ENCODE measurements at regions not wholly inside any gene's neighbourhood (a gene's known extent, or its start where the extent isn't known, plus 50 kb on each side); places are given as distances from the start of the nearest gene placed in this dataset.

DNA sequence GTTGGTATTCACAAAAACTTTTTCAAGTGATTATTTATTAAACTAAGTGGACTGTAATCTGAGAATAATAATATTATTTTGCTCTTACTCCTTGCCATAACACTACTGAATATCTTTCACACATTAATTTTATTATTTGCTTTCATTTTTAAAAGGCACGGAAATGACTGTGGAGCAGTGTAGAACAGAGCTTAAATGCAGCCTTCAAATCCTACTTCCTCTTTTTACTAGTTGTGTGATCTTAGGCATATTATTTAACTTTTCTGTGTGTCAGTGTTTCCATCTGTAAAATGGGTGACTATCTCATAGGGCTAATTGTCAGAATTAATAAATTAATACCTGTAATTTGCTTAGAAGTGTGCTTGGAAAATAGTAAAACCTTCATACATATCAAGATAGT lies 55.5 kb upstream of the SLC8A1 start:
- TF ChIP-seq, protein P1, sequence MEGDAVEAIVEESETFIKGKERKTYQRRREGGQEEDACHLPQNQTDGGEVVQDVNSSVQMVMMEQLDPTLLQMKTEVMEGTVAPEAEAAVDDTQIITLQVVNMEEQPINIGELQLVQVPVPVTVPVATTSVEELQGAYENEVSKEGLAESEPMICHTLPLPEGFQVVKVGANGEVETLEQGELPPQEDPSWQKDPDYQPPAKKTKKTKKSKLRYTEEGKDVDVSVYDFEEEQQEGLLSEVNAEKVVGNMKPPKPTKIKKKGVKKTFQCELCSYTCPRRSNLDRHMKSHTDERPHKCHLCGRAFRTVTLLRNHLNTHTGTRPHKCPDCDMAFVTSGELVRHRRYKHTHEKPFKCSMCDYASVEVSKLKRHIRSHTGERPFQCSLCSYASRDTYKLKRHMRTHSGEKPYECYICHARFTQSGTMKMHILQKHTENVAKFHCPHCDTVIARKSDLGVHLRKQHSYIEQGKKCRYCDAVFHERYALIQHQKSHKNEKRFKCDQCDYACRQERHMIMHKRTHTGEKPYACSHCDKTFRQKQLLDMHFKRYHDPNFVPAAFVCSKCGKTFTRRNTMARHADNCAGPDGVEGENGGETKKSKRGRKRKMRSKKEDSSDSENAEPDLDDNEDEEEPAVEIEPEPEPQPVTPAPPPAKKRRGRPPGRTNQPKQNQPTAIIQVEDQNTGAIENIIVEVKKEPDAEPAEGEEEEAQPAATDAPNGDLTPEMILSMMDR (IDR thresholded peaks at IDR 0.05) = no peak
- H3K27ac Mint-ChIP-seq (ENCODE audit: unreplicated experiment) = no peak overlapping the region
- no peak for DNase-seq (ENCODE audit: extremely low spot score, unreplicated experiment)
- H3K4me3 Mint-ChIP-seq (ENCODE audit: unreplicated experiment) = no peak overlapping the region
- no peaks in the 10 kb centered on the region for H3K9me3 Mint-ChIP-seq (ENCODE audit: unreplicated experiment)
- H3K27me3 Mint-ChIP-seq (ENCODE audit: unreplicated experiment) = peaks cover 68% of the 10 kb centered on the region
- H3K36me3 Mint-ChIP-seq (ENCODE audit: unreplicated experiment) = no peaks in the 10 kb centered on the region
- peaks cover 5% of the 10 kb centered on the region for H3K4me1 Mint-ChIP-seq (ENCODE audit: unreplicated experiment)

DNA sequence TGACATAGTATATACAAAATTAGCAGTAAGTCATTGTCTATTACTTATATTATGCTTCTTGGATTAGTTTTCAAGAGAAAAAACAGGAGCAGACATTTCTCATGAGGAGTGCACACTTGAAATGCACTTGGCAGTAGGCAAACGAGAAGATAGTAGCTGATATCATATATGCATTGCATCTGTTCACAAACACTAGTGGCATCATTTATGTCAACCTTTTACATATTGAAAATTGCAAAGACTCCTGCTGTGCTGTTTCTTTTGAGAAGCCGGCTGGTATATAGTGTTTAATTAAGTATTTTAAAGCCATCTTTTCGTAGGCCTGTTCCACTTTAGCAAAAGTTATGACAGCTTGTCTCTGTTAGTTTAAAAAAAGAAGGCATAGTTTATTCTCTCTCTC lies 58.4 kb upstream of the SLC8A1 start:
- no peaks in the 10 kb centered on the region for H3K36me3 Mint-ChIP-seq (ENCODE audit: unreplicated experiment)

DNA sequence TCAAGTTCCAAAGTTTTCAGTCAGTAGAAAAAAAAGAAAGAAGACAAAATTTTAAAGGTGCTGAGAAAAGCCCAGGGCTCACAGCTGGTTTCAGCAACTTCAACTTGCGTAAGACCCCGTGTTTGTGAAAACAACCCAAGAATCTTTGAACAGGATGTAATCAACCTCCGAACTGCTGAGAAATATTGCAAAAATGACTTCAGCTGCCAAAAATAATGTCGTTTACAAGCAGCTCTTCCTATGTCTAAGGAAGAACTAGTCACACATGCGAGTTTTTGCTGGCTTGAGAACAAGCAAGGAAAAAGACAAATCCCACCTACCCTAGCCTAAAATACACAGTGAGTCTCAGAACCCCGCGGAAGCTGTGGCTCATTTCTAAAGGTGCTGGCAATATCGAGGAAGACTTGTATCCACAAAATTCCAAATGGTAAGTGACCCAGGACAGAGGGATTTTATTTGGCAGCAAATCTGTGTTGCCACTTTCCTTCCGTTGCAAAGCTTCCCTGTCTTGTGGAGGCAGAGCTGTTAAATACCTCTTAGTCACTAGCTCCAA lies 59.8 kb upstream of the SLC8A1 start:
- TF ChIP-seq, protein P1 (IDR thresholded peaks at IDR 0.05) = no peak
- H3K4me1 Mint-ChIP-seq (ENCODE audit: unreplicated experiment) = peaks cover 5% of the 10 kb centered on the region
- no peak overlapping the region for H3K4me3 Mint-ChIP-seq (ENCODE audit: unreplicated experiment)
- H3K36me3 Mint-ChIP-seq (ENCODE audit: unreplicated experiment) = no peaks in the 10 kb centered on the region
- peaks cover 65% of the 10 kb centered on the region for H3K27me3 Mint-ChIP-seq (ENCODE audit: unreplicated experiment)
- no peaks in the 10 kb centered on the region for H3K9me3 Mint-ChIP-seq (ENCODE audit: unreplicated experiment)
- no peak for DNase-seq (ENCODE audit: extremely low spot score, unreplicated experiment)
- no peak overlapping the region for H3K27ac Mint-ChIP-seq (ENCODE audit: unreplicated experiment)

More for the DNA sequence above, 58.4 kb upstream of the SLC8A1 start:
- TF ChIP-seq, protein P1 (IDR thresholded peaks at IDR 0.05) = no peak
- Mint-ChIP-seq H3K27ac (ENCODE audit: unreplicated experiment) (no peak overlapping the region), H3K27me3 (ENCODE audit: unreplicated experiment) (peaks cover 69% of the 10 kb centered on the region), H3K4me1 (ENCODE audit: unreplicated experiment) (peaks cover 5% of the 10 kb centered on the region), H3K9me3 (ENCODE audit: unreplicated experiment) (no peaks in the 10 kb centered on the region), H3K4me3 (ENCODE audit: unreplicated experiment) (no peak overlapping the region)
- DNase-seq (ENCODE audit: extremely low spot score, unreplicated experiment) = no peak

DNA sequence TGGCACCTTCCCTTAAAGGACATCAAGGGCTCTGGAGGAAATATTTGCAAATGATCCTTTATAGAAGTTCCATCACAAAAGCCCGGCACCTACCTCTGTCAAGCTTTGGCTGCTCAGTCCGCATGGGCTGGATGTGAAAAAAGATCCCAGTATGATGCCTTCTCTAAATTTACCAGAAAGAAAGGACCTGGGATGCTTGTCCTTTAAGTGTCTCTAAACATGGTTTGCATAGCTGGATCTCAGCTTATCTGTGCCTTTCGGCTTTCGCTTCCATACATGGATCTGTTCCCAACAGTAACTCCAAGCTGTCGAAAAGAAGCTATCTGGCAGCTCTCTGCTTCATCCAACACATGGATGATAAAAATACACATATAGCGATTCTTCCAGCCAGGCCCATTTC lies 60.4 kb upstream of the SLC8A1 start:
- peaks cover 2% of the 10 kb centered on the region for H3K9me3 Mint-ChIP-seq (ENCODE audit: unreplicated experiment)
- TF ChIP-seq, protein P1 (IDR thresholded peaks at IDR 0.05) = no peak
- H3K27ac Mint-ChIP-seq (ENCODE audit: unreplicated experiment) = no peak overlapping the region
- H3K4me1 Mint-ChIP-seq (ENCODE audit: unreplicated experiment) = peaks cover 5% of the 10 kb centered on the region
- no peak overlapping the region for H3K4me3 Mint-ChIP-seq (ENCODE audit: unreplicated experiment)
- DNase-seq (ENCODE audit: extremely low spot score, unreplicated experiment) = no peak
- H3K36me3 Mint-ChIP-seq (ENCODE audit: unreplicated experiment) = no peaks in the 10 kb centered on the region
- H3K27me3 Mint-ChIP-seq (ENCODE audit: unreplicated experiment) = peaks cover 63% of the 10 kb centered on the region

DNA sequence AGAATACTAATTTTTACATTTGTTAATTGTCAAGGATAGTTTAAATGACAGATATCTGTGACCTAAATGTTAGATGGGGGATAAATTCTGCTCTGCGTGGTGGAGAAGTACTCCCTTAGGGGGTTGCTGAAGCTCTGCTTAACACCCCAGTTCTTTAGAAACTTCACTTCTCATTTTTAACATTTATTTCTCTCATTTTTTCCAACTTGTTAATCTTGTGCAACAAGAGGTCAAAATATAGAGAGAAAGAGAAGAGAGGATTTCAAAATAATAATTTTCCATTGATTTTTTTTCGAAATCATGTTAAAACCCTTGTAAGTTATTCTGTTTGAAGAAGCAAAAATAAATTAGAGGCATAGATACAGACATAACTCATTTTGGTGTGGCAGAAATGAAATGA lies 61.3 kb upstream of the SLC8A1 start:
- TF ChIP-seq, protein P1 (IDR thresholded peaks at IDR 0.05) = no peak
- peaks cover 66% of the 10 kb centered on the region for H3K27me3 Mint-ChIP-seq (ENCODE audit: unreplicated experiment)

More for the DNA sequence above, 61.3 kb upstream of the SLC8A1 start:
- no peaks in the 10 kb centered on the region for H3K36me3 Mint-ChIP-seq (ENCODE audit: unreplicated experiment)
- H3K4me3 Mint-ChIP-seq (ENCODE audit: unreplicated experiment) = no peak overlapping the region
- peaks cover 5% of the 10 kb centered on the region for H3K9me3 Mint-ChIP-seq (ENCODE audit: unreplicated experiment)
- DNase-seq (ENCODE audit: extremely low spot score, unreplicated experiment) = no peak
- H3K4me1 Mint-ChIP-seq (ENCODE audit: unreplicated experiment) = peaks cover 5% of the 10 kb centered on the region
- no peak overlapping the region for H3K27ac Mint-ChIP-seq (ENCODE audit: unreplicated experiment)
